ENCODE measurements at regions not wholly inside any gene's neighbourhood (a gene's known extent, or its start where the extent isn't known, plus 50 kb on each side); places are given as distances from the start of the nearest gene placed in this dataset.

GRCh38 chr13:85013006-85013405, 786.2 kb downstream of the SLITRK6 start:
- H3K36me3 ChIP-seq (ENCODE audit: control insufficient read depth in 2 of 2, insufficient read depth in 2 of 2, low read length in 1 of 2): no peaks in the 10 kb centered on the region
- peaks cover 0 to 7% of the 10 kb centered on the region in 2 donors for H3K9me3 ChIP-seq (ENCODE audit: control insufficient read depth in 2 of 2, insufficient read depth in 1 of 2, low read length in 1 of 2)
- no peak for DNase-seq (ENCODE audit: low read depth in 6 of 9, low spot score in 9 of 9)
- no peaks in the 10 kb centered on the region for H3K4me1 ChIP-seq (ENCODE audit: control insufficient read depth in 2 of 2, insufficient read depth in 2 of 2, low read length in 2 of 2)
- H3K27me3 ChIP-seq (ENCODE audit: control insufficient read depth in 2 of 2, insufficient read depth in 1 of 2, low read length in 1 of 2): no peaks in the 10 kb centered on the region
- no peak overlapping the region for H3K27ac ChIP-seq (ENCODE audit: low read depth in 1 of 2, low read length in 1 of 2)
- H3K4me3 ChIP-seq (ENCODE audit: low read length in 2 of 2): no peak overlapping the region

DNA sequence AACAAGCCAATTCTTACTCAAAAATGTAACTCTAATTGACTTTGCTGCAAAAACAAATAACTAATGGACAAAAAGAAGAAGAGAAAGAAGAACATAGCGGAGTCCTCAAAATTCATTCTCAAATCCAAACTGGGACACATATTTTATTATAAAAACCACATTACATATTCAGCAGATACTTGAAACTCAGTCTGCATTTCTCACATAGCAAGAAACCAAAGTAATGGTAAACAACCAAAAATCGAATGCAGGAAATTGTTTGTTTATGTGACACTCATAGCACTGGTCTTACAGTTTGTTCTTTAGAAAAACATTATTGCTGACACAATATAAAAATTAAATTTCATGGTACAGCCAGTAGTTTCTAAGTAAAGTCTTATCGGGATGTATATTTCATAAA, 789.8 kb downstream of the SLITRK6 start:
- no peaks in the 10 kb centered on the region for H3K4me1 ChIP-seq (ENCODE audit: control insufficient read depth in 2 of 2, insufficient read depth in 2 of 2, low read length in 2 of 2)
- no peaks in the 10 kb centered on the region for H3K27me3 ChIP-seq (ENCODE audit: control insufficient read depth in 2 of 2, insufficient read depth in 1 of 2, low read length in 1 of 2)
- no peak overlapping the region for H3K27ac ChIP-seq (ENCODE audit: low read depth in 1 of 2, low read length in 1 of 2)
- H3K9me3 ChIP-seq (ENCODE audit: control insufficient read depth in 2 of 2, insufficient read depth in 1 of 2, low read length in 1 of 2): peaks cover 0 to 7% of the 10 kb centered on the region in 2 donors
- 99% methylated on average over 3 of the region's 3 CpGs for WGBS
- DNase-seq (ENCODE audit: low read depth in 6 of 9, low spot score in 9 of 9): no peak
- H3K4me3 ChIP-seq (ENCODE audit: low read length in 2 of 2): no peak overlapping the region
- no peaks in the 10 kb centered on the region for H3K36me3 ChIP-seq (ENCODE audit: control insufficient read depth in 2 of 2, insufficient read depth in 2 of 2, low read length in 1 of 2)

DNA sequence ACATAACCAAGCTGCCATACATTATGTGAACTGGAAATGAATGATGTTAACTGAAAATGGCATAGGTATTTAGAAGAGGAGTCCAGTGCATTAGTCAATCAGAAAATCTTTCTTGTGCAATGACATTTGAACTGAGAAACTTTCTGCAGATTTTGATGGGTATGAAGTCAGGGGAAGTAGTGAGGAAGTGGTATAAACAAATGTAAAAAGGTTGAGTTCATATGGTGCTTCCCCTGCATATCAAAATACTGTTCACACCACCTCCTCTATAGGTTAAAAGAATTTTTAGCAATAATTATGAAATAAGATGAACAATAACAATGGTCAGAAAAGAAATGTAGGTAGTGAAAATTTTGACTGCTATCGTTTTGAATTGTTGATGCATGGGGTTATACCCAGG, 800.0 kb downstream of the SLITRK6 start:
- no peak overlapping the region for H3K27ac ChIP-seq (ENCODE audit: low read depth in 1 of 2, low read length in 1 of 2)
- DNase-seq (ENCODE audit: low read depth in 6 of 9, low spot score in 9 of 9): no peak
- no peak overlapping the region for H3K4me3 ChIP-seq (ENCODE audit: low read length in 2 of 2)
- no peaks in the 10 kb centered on the region for H3K36me3 ChIP-seq (ENCODE audit: control insufficient read depth in 2 of 2, insufficient read depth in 2 of 2, low read length in 1 of 2)
- H3K4me1 ChIP-seq (ENCODE audit: control insufficient read depth in 2 of 2, insufficient read depth in 2 of 2, low read length in 2 of 2): no peaks in the 10 kb centered on the region
- no peaks in the 10 kb centered on the region for H3K27me3 ChIP-seq (ENCODE audit: control insufficient read depth in 2 of 2, insufficient read depth in 1 of 2, low read length in 1 of 2)
- 95% methylated on average over 1 of the region's 1 CpG for WGBS
- no peaks in the 10 kb centered on the region for H3K9me3 ChIP-seq (ENCODE audit: control insufficient read depth in 2 of 2, insufficient read depth in 1 of 2, low read length in 1 of 2)

- Histone ChIP-seq H3K4me1 (ENCODE audit: control insufficient read depth in 2 of 2, insufficient read depth in 2 of 2, low read length in 2 of 2) (no peaks in the 10 kb centered on the region), H3K27ac (ENCODE audit: low read depth in 1 of 2, low read length in 1 of 2) (no peak overlapping the region), H3K27me3 (ENCODE audit: control insufficient read depth in 2 of 2, insufficient read depth in 1 of 2, low read length in 1 of 2) (no peaks in the 10 kb centered on the region), H3K4me3 (ENCODE audit: low read length in 2 of 2) (no peak overlapping the region), H3K9me3 (ENCODE audit: control insufficient read depth in 2 of 2, insufficient read depth in 1 of 2, low read length in 1 of 2) (no peaks in the 10 kb centered on the region), H3K36me3 (ENCODE audit: control insufficient read depth in 2 of 2, insufficient read depth in 2 of 2, low read length in 1 of 2) (no peaks in the 10 kb centered on the region)
- no peak for DNase-seq (ENCODE audit: low read depth in 6 of 9, low spot score in 9 of 9)
Measured at GRCh38 chr13:84998681-84999080, 800.5 kb downstream of the SLITRK6 start.

DNA sequence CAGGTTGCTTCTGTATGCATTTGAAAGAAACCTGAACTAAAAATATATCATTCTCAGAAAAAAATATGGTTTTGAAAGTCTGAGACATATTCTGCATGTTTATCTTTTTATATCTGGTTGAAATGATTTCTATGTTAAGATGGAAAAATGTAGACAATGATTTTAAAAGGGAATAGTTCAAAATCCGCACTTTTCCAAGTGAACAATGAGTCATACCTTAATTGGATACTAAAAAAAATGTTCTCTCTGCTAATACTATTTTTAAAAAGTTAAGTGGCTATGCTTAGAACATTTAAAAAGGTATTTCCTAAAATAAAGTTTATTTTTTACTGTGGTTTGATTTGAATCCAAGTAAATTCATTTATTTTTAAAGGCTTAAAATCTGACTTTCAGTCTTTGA, 801.4 kb downstream of the SLITRK6 start:
- WGBS: 94% methylated on average over 1 of the region's 1 CpG
- H3K27ac ChIP-seq (ENCODE audit: low read depth in 1 of 2, low read length in 1 of 2): no peak overlapping the region
- no peaks in the 10 kb centered on the region for H3K4me1 ChIP-seq (ENCODE audit: control insufficient read depth in 2 of 2, insufficient read depth in 2 of 2, low read length in 2 of 2)
- no peaks in the 10 kb centered on the region for H3K27me3 ChIP-seq (ENCODE audit: control insufficient read depth in 2 of 2, insufficient read depth in 1 of 2, low read length in 1 of 2)
- H3K9me3 ChIP-seq (ENCODE audit: control insufficient read depth in 2 of 2, insufficient read depth in 1 of 2, low read length in 1 of 2): no peaks in the 10 kb centered on the region
- no peak for DNase-seq (ENCODE audit: low read depth in 6 of 9, low spot score in 9 of 9)
- no peaks in the 10 kb centered on the region for H3K36me3 ChIP-seq (ENCODE audit: control insufficient read depth in 2 of 2, insufficient read depth in 2 of 2, low read length in 1 of 2)
- no peak overlapping the region for H3K4me3 ChIP-seq (ENCODE audit: low read length in 2 of 2)

DNA sequence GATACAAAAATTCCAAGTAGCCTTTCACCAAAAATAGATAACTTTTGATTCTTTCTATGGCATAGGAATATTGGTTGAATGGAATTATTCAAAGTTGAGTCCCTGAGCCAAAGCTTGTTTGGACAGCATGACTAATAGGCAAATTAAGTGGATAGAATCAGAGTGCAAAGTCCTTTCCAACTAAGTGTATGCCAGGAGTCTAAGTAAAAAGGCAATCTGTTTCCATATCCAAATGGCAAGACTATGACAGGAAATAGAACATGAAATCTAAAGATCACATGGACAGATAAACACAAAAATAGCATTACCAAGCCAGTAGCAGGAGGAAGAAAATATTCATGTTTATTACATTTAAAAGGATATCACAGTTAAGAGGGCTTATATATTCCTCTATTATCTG, 804.6 kb downstream of the SLITRK6 start:
- Histone ChIP-seq H3K36me3 (ENCODE audit: control insufficient read depth in 2 of 2, insufficient read depth in 2 of 2, low read length in 1 of 2) (no peaks in the 10 kb centered on the region), H3K4me1 (ENCODE audit: control insufficient read depth in 2 of 2, insufficient read depth in 2 of 2, low read length in 2 of 2) (no peaks in the 10 kb centered on the region), H3K4me3 (ENCODE audit: low read length in 2 of 2) (no peak overlapping the region), H3K27me3 (ENCODE audit: control insufficient read depth in 2 of 2, insufficient read depth in 1 of 2, low read length in 1 of 2) (no peaks in the 10 kb centered on the region), H3K9me3 (ENCODE audit: control insufficient read depth in 2 of 2, insufficient read depth in 1 of 2, low read length in 1 of 2) (no peaks in the 10 kb centered on the region), H3K27ac (ENCODE audit: low read depth in 1 of 2, low read length in 1 of 2) (no peak overlapping the region)
- DNase-seq (ENCODE audit: low read depth in 6 of 9, low spot score in 9 of 9): no peak

DNA sequence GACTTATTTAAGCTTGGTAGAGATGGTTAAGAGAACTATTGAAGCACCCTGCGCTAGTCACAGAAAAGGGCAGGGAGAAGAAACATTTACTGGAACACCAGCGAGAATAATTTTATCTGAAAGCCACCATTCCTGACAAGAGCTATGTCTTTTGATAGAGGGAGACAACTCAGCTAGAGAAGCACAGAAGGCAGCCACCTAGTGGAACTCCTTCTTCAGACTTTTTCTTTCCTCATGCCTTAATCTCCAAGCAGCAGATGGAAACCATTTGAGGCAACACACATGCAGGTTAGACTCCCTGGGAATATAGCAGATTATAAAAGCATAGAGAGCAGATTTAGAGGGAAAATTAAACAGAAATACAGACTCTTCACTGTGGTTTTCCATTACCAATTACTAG, 813.4 kb downstream of the SLITRK6 start:
- H3K4me3 ChIP-seq (ENCODE audit: low read length in 2 of 2): no peak overlapping the region
- no peaks in the 10 kb centered on the region for H3K27me3 ChIP-seq (ENCODE audit: control insufficient read depth in 2 of 2, insufficient read depth in 1 of 2, low read length in 1 of 2)
- WGBS: 91% methylated on average over 2 of the region's 2 CpGs

GRCh38 chr13:84983321-84983720, 815.9 kb downstream of the SLITRK6 start:
- DNase-seq (ENCODE audit: low read depth in 6 of 9, low spot score in 9 of 9): no peak
- H3K4me3 ChIP-seq (ENCODE audit: low read length in 2 of 2): no peak overlapping the region
- H3K9me3 ChIP-seq (ENCODE audit: control insufficient read depth in 2 of 2, insufficient read depth in 1 of 2, low read length in 1 of 2): no peaks in the 10 kb centered on the region
- H3K27ac ChIP-seq (ENCODE audit: low read depth in 1 of 2, low read length in 1 of 2): no peak overlapping the region
- 99% methylated on average over 2 of the region's 2 CpGs for whole genome bisulfite sequencing
- H3K36me3 ChIP-seq (ENCODE audit: control insufficient read depth in 2 of 2, insufficient read depth in 2 of 2, low read length in 1 of 2): no peaks in the 10 kb centered on the region
- H3K27me3 ChIP-seq (ENCODE audit: control insufficient read depth in 2 of 2, insufficient read depth in 1 of 2, low read length in 1 of 2): no peaks in the 10 kb centered on the region
- H3K4me1 ChIP-seq (ENCODE audit: control insufficient read depth in 2 of 2, insufficient read depth in 2 of 2, low read length in 2 of 2): no peaks in the 10 kb centered on the region

More for the DNA sequence above, 813.4 kb downstream of the SLITRK6 start:
- Histone ChIP-seq H3K4me1 (ENCODE audit: control insufficient read depth in 2 of 2, insufficient read depth in 2 of 2, low read length in 2 of 2) (no peaks in the 10 kb centered on the region), H3K27ac (ENCODE audit: low read depth in 1 of 2, low read length in 1 of 2) (no peak overlapping the region), H3K9me3 (ENCODE audit: control insufficient read depth in 2 of 2, insufficient read depth in 1 of 2, low read length in 1 of 2) (no peaks in the 10 kb centered on the region), H3K36me3 (ENCODE audit: control insufficient read depth in 2 of 2, insufficient read depth in 2 of 2, low read length in 1 of 2) (no peaks in the 10 kb centered on the region)
- DNase-seq (ENCODE audit: low read depth in 6 of 9, low spot score in 9 of 9): no peak

DNA sequence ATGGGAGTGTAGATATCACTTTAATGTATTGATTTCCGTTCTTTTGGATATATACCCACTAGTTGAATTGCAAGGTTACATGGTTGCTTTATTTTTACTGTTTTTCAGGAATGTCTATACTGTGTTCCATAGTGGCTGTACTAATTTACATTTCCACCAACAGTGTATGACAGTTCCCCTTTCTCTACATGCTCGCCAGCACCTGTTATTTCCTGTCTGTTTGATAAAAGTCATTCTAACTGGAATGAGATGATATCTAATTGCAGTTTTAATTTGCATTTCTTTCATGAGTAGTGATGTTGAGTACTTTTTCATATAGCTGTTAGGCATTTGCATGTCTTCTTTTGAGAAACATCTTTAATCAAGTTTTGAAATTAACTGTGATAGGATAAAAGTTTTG, 818.6 kb downstream of the SLITRK6 start:
- no peaks in the 10 kb centered on the region for H3K4me1 ChIP-seq (ENCODE audit: control insufficient read depth in 2 of 2, insufficient read depth in 2 of 2, low read length in 2 of 2)
- no peaks in the 10 kb centered on the region for H3K9me3 ChIP-seq (ENCODE audit: control insufficient read depth in 2 of 2, insufficient read depth in 1 of 2, low read length in 1 of 2)
- H3K27me3 ChIP-seq (ENCODE audit: control insufficient read depth in 2 of 2, insufficient read depth in 1 of 2, low read length in 1 of 2): no peaks in the 10 kb centered on the region

DNA sequence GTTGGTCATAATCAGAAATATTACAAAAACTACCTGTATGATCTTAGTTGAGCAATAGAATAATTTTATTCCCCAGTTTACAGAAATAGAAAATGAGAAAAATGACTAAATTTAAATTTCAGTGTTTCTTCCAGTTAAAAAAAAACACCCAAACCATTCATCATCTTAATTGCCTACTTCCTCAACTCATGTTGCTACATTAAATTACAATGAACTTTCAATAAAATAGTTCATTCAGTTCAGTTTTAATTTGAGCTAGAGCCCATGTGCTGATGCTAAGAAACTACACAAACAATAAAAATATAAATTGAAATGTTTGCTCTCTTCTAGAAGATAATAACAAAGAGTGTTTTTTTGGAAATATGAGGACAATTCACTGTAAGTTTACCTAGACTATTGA, 820.4 kb downstream of the SLITRK6 start:
- no peak for DNase-seq (ENCODE audit: low read depth in 6 of 9, low spot score in 9 of 9)
- Histone ChIP-seq H3K27ac (ENCODE audit: low read depth in 1 of 2, low read length in 1 of 2) (no peak overlapping the region), H3K27me3 (ENCODE audit: control insufficient read depth in 2 of 2, insufficient read depth in 1 of 2, low read length in 1 of 2) (no peaks in the 10 kb centered on the region), H3K4me1 (ENCODE audit: control insufficient read depth in 2 of 2, insufficient read depth in 2 of 2, low read length in 2 of 2) (no peaks in the 10 kb centered on the region), H3K36me3 (ENCODE audit: control insufficient read depth in 2 of 2, insufficient read depth in 2 of 2, low read length in 1 of 2) (no peaks in the 10 kb centered on the region), H3K4me3 (ENCODE audit: low read length in 2 of 2) (no peak overlapping the region), H3K9me3 (ENCODE audit: control insufficient read depth in 2 of 2, insufficient read depth in 1 of 2, low read length in 1 of 2) (no peaks in the 10 kb centered on the region)

More for the DNA sequence above, 818.6 kb downstream of the SLITRK6 start:
- no peak overlapping the region for H3K27ac ChIP-seq (ENCODE audit: low read depth in 1 of 2, low read length in 1 of 2)
- DNase-seq (ENCODE audit: low read depth in 6 of 9, low spot score in 9 of 9): peak in 1 of 9 donors; percentile 9
- 38% methylated on average over 2 of the region's 2 CpGs for WGBS
- no peak overlapping the region for H3K4me3 ChIP-seq (ENCODE audit: low read length in 2 of 2)
- no peaks in the 10 kb centered on the region for H3K36me3 ChIP-seq (ENCODE audit: control insufficient read depth in 2 of 2, insufficient read depth in 2 of 2, low read length in 1 of 2)
